T follicular helper cell (primary cell): ENCODE measurements at regions not wholly inside any gene's neighbourhood (a gene's known extent, or its start where the extent isn't known, plus 50 kb on each side); places are given as distances from the start of the nearest gene placed in this dataset.

ENCODE experiments used
- DNase-seq: peaks from one replicate; pipeline ENCODE4 v3.0.0-alpha.2; 2020; ENCODE audit warnings: low read depth

- DNase-seq = no peak
Measured at GRCh38 chrX:109843963-109844751, 111.1 kb upstream of the ACSL4 start.

GRCh38 chrX:109844986-109845385 is 111.9 kb upstream of the ACSL4 start:
- DNase-seq = no peak

GRCh38 chrX:109845996-109846395 is 112.9 kb upstream of the ACSL4 start:
- no peak for DNase-seq

GRCh38 chrX:109847257-109848187 is 114.5 kb upstream of the ACSL4 start:
- DNase-seq = no peak

GRCh38 chrX:109848461-109849050 is 115.5 kb upstream of the ACSL4 start:
- DNase-seq = no peak

- no peak for DNase-seq
Measured at GRCh38 chrX:109854096-109854495, 121.0 kb upstream of the ACSL4 start.

GRCh38 chrX:109855501-109855900 is 122.4 kb upstream of the ACSL4 start:
- no peak for DNase-seq

GRCh38 chrX:109856974-109857373 is 123.9 kb upstream of the ACSL4 start:
- DNase-seq = no peak

GRCh38 chrX:109857584-109858228 is 124.6 kb upstream of the ACSL4 start:
- DNase-seq = no peak

GRCh38 chrX:109858602-109859341 is 125.7 kb upstream of the ACSL4 start:
- no peak for DNase-seq

- DNase-seq = no peak
Measured at GRCh38 chrX:109859651-109860050, 126.6 kb upstream of the ACSL4 start.

GRCh38 chrX:109862433-109862832 is 129.4 kb upstream of the ACSL4 start:
- DNase-seq = no peak

GRCh38 chrX:109863811-109864210 is 130.8 kb upstream of the ACSL4 start:
- no peak for DNase-seq

GRCh38 chrX:109871121-109871888 is 131.6 kb upstream of the TMEM164 start:
- no peak for DNase-seq

- no peak for DNase-seq
Measured at GRCh38 chrX:109872021-109872732, 130.7 kb upstream of the TMEM164 start.

- DNase-seq = no peak
Measured at GRCh38 chrX:109873574-109873973, 129.3 kb upstream of the TMEM164 start.

GRCh38 chrX:109873983-109874382 is 128.9 kb upstream of the TMEM164 start:
- DNase-seq = no peak

GRCh38 chrX:109874548-109874947 is 128.4 kb upstream of the TMEM164 start:
- no peak for DNase-seq

GRCh38 chrX:109875831-109876230 is 127.1 kb upstream of the TMEM164 start:
- no peak for DNase-seq

GRCh38 chrX:109878236-109878635 is 124.7 kb upstream of the TMEM164 start:
- DNase-seq = no peak
